GM12878 (cell line): ENCODE measurements at regions not wholly inside any gene's neighbourhood (a gene's known extent, or its start where the extent isn't known, plus 50 kb on each side); places are given as distances from the start of the nearest gene placed in this dataset.

ENCODE experiments used
- CREB1 ChIP-seq: IDR thresholded peaks from 2 replicates; pipeline ENCODE4 v1.6.1; 2012; ENCODE audit warnings: low read depth, mild to moderate bottlenecking, inconsistent platforms
- EGR1 ChIP-seq, 2 experiments: IDR thresholded peaks; 1 replicate in 1 of 2; 2 replicates in 1 of 2; pipeline ENCODE4 v1.6.1; 2011 to 2012; ENCODE audit warnings: low read depth in 2 of 2, low read length in 2 of 2, borderline replicate concordance in 1 of 2, mild to moderate bottlenecking in 1 of 2, moderate library complexity in 1 of 2
- EZH2 ChIP-seq: IDR thresholded peaks from 2 replicates; pipeline ENCODE4 v1.6.1; 2012; ENCODE audit warnings: low read depth, mild to moderate bottlenecking, control low read depth, inconsistent platforms, low read length, borderline replicate concordance; ENCODE audit not compliant: control insufficient read depth
- POLR2A ChIP-seq: IDR thresholded peaks from 2 replicates; pipeline ENCODE4 v1.6.1; 2011; ENCODE audit warnings: low read depth, mild to moderate bottlenecking, low read length
- POLR2AphosphoS2 ChIP-seq: IDR thresholded peaks from 2 replicates; pipeline ENCODE4 v1.6.1; 2011; ENCODE audit warnings: low read depth, mild to moderate bottlenecking, low read length, improper control_type of control experiment, moderate library complexity
- RAD21 ChIP-seq: IDR thresholded peaks from 2 replicates; pipeline ENCODE4 v1.6.1; 2011; ENCODE audit warnings: mild to moderate bottlenecking, low read depth, low read length, moderate library complexity; ENCODE audit not compliant: insufficient read depth
- SUZ12 ChIP-seq: fragments of 200-600 bp; sonication (generic); IDR thresholded peaks from one replicate; pipeline ENCODE4 v1.6.1; 2018; ENCODE audit warnings: antibody characterized with exemption, mild to moderate bottlenecking; ENCODE audit not compliant: unreplicated experiment
- TAF1 ChIP-seq: IDR thresholded peaks from 2 replicates; pipeline ENCODE4 v1.6.1; 2011; ENCODE audit warnings: mild to moderate bottlenecking, low read depth, low read length, borderline replicate concordance
- TARDBP ChIP-seq: IDR thresholded peaks from 2 replicates; pipeline ENCODE4 v1.6.1; 2016; ENCODE audit warnings: borderline replicate concordance
- TF ChIP-seq, protein P1 (sequence below), 3 experiments: IDR thresholded peaks in 2 of 3; conservative IDR thresholded peaks in 1 of 3; 2 replicates each; pipeline ENCODE4 v1.5.1; 2011; ENCODE audit warnings: low read depth in 3 of 3, low read length in 3 of 3, mild to moderate bottlenecking in 3 of 3, control low read depth in 2 of 3, moderate library complexity in 2 of 3, inconsistent platforms in 1 of 3, mixed read lengths in 1 of 3; ENCODE audit not compliant: control insufficient read depth in 2 of 3, insufficient read depth in 1 of 3; ENCODE audit errors: extremely low read depth in 1 of 3
- TF ChIP-seq, protein P2 (sequence below): IDR thresholded peaks from 2 replicates; pipeline ENCODE4 v1.6.1; 2011; ENCODE audit warnings: mild to moderate bottlenecking, low read depth, low read length, moderate library complexity; ENCODE audit not compliant: insufficient replicate concordance
- TF ChIP-seq, protein P3 (sequence below): IDR thresholded peaks from 2 replicates; pipeline ENCODE4 v1.6.1; 2011; ENCODE audit warnings: low read depth, low read length, improper control_type of control experiment, borderline replicate concordance
- TF ChIP-seq, protein P4 (sequence below): fragments of 450-650 bp; IDR thresholded peaks from 2 replicates; pipeline ENCODE4 v1.6.1; 2016; ENCODE audit warnings: mild to moderate bottlenecking, moderate library complexity, borderline replicate concordance

DNA sequence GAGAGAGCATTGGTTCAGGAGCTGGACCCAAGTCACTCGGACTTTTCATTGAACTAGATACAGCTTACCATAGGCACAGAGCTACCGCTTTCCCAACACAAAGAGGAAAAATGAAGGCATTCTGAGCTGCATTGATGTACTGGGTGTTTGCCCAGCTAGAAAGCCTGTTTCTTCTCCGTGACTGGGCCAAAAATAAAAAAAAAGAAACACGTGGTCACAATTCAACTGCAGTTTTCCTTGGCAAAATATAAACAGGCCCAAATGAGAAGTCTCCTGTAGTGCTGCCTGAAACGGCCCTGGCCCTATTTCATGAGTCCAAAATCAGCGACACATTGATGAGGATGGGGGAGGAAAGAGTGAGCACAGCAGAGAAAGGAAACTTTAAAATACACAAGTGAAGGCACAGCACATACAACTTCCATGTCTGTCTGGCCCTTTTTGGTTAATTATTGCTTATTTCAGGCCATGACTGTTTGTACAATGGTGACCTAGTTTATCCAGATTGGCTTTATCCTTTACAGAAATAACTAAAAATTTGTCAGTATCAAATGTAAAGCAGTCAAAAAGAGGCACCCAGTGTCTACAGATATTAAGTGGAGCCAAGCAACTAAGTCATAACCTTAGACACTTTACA is 179.7 kb downstream of the ICOS start:
- TF ChIP-seq, protein P1, sequence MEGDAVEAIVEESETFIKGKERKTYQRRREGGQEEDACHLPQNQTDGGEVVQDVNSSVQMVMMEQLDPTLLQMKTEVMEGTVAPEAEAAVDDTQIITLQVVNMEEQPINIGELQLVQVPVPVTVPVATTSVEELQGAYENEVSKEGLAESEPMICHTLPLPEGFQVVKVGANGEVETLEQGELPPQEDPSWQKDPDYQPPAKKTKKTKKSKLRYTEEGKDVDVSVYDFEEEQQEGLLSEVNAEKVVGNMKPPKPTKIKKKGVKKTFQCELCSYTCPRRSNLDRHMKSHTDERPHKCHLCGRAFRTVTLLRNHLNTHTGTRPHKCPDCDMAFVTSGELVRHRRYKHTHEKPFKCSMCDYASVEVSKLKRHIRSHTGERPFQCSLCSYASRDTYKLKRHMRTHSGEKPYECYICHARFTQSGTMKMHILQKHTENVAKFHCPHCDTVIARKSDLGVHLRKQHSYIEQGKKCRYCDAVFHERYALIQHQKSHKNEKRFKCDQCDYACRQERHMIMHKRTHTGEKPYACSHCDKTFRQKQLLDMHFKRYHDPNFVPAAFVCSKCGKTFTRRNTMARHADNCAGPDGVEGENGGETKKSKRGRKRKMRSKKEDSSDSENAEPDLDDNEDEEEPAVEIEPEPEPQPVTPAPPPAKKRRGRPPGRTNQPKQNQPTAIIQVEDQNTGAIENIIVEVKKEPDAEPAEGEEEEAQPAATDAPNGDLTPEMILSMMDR (IDR thresholded peaks at IDR 0.05 in 2 of 3, conservative IDR thresholded peaks at IDR 0.05 in 1 of 3; ENCODE audit: control insufficient read depth in 2 of 3, extremely low read depth in 1 of 3, insufficient read depth in 1 of 3, low read depth in 3 of 3, low read length in 3 of 3), result no peak
- TF ChIP-seq CREB1, result no peak
- TF ChIP-seq SUZ12, result no peak
- no peak for TF ChIP-seq EZH2
- TF ChIP-seq TAF1, result no peak
- TF ChIP-seq TARDBP, result no peak
- TF ChIP-seq RAD21, result no peak
- TF ChIP-seq, protein P2, sequence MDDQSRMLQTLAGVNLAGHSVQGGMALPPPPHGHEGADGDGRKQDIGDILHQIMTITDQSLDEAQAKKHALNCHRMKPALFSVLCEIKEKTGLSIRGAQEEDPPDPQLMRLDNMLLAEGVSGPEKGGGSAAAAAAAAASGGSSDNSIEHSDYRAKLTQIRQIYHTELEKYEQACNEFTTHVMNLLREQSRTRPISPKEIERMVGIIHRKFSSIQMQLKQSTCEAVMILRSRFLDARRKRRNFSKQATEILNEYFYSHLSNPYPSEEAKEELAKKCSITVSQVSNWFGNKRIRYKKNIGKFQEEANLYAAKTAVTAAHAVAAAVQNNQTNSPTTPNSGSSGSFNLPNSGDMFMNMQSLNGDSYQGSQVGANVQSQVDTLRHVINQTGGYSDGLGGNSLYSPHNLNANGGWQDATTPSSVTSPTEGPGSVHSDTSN, result no peak
- TF ChIP-seq, protein P3, sequence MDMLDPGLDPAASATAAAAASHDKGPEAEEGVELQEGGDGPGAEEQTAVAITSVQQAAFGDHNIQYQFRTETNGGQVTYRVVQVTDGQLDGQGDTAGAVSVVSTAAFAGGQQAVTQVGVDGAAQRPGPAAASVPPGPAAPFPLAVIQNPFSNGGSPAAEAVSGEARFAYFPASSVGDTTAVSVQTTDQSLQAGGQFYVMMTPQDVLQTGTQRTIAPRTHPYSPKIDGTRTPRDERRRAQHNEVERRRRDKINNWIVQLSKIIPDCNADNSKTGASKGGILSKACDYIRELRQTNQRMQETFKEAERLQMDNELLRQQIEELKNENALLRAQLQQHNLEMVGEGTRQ, result no peak
- TF ChIP-seq, protein P4, sequence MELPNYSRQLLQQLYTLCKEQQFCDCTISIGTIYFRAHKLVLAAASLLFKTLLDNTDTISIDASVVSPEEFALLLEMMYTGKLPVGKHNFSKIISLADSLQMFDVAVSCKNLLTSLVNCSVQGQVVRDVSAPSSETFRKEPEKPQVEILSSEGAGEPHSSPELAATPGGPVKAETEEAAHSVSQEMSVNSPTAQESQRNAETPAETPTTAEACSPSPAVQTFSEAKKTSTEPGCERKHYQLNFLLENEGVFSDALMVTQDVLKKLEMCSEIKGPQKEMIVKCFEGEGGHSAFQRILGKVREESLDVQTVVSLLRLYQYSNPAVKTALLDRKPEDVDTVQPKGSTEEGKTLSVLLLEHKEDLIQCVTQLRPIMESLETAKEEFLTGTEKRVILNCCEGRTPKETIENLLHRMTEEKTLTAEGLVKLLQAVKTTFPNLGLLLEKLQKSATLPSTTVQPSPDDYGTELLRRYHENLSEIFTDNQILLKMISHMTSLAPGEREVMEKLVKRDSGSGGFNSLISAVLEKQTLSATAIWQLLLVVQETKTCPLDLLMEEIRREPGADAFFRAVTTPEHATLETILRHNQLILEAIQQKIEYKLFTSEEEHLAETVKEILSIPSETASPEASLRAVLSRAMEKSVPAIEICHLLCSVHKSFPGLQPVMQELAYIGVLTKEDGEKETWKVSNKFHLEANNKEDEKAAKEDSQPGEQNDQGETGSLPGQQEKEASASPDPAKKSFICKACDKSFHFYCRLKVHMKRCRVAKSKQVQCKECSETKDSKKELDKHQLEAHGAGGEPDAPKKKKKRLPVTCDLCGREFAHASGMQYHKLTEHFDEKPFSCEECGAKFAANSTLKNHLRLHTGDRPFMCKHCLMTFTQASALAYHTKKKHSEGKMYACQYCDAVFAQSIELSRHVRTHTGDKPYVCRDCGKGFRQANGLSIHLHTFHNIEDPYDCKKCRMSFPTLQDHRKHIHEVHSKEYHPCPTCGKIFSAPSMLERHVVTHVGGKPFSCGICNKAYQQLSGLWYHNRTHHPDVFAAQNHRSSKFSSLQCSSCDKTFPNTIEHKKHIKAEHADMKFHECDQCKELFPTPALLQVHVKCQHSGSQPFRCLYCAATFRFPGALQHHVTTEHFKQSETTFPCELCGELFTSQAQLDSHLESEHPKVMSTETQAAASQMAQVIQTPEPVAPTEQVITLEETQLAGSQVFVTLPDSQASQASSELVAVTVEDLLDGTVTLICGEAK, result no peak
- no peak for TF ChIP-seq EGR1 (IDR thresholded peaks at IDR 0.05; ENCODE audit: borderline replicate concordance in 1 of 2, low read depth in 2 of 2, low read length in 2 of 2)
- TF ChIP-seq POLR2AphosphoS2, result no peak
- TF ChIP-seq POLR2A, result no peak
